ENCODE measurements at regions not wholly inside any gene's neighbourhood (a gene's known extent, or its start where the extent isn't known, plus 50 kb on each side); places are given as distances from the start of the nearest gene placed in this dataset.
"Not testable (repeated sequence)": the region's sequence is repeated elsewhere in the genome, so short reads cannot be mapped to it uniquely, and the experiment has no call there.

DNA sequence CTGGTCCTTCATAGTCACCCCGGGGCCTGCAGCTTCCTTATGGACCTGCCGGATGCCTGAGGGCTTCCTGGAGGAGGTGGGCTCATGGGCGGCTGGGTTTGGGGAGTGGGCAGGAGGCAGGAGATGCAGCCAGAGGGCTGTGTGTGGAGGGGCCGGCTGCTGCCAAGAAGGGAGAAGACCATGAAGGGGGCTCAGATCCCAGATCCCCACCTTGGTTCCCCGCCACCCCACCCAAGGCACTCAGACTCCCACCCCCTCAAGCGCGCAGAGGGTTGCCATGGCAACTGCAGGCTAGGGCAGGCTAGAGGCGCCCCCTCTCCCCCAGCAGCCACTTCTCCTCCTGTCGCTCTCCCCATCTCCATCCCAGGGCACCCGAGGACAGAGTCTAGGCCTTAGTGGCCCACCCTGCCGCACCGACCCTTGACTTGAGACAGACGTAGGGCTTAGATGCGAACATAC is 104.5 kb downstream of the CRLF3 start:
- H3K9me3 ChIP-seq: no peaks in the 10 kb centered on the region
- no peak for ATAC-seq (ENCODE audit: insufficient number of reproducible peaks, low FRiP score, low read depth)
- no peak overlapping the region for H3K27ac ChIP-seq
- no peaks in the 10 kb centered on the region for H3K27me3 ChIP-seq (replicated peaks; ENCODE audit: insufficient read depth)
- DNase-seq (ENCODE audit: low spot score): no peak
- no peak overlapping the region for H3K4me3 ChIP-seq
- TF ChIP-seq, protein P1, sequence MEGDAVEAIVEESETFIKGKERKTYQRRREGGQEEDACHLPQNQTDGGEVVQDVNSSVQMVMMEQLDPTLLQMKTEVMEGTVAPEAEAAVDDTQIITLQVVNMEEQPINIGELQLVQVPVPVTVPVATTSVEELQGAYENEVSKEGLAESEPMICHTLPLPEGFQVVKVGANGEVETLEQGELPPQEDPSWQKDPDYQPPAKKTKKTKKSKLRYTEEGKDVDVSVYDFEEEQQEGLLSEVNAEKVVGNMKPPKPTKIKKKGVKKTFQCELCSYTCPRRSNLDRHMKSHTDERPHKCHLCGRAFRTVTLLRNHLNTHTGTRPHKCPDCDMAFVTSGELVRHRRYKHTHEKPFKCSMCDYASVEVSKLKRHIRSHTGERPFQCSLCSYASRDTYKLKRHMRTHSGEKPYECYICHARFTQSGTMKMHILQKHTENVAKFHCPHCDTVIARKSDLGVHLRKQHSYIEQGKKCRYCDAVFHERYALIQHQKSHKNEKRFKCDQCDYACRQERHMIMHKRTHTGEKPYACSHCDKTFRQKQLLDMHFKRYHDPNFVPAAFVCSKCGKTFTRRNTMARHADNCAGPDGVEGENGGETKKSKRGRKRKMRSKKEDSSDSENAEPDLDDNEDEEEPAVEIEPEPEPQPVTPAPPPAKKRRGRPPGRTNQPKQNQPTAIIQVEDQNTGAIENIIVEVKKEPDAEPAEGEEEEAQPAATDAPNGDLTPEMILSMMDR (IDR thresholded peaks at IDR 0.05): no peak
- no peaks in the 10 kb centered on the region for H3K36me3 ChIP-seq
- H3K4me1 ChIP-seq (ENCODE audit: control insufficient read depth in 1 of 2, low read depth in 2 of 2): no peaks in the 10 kb centered on the region

DNA sequence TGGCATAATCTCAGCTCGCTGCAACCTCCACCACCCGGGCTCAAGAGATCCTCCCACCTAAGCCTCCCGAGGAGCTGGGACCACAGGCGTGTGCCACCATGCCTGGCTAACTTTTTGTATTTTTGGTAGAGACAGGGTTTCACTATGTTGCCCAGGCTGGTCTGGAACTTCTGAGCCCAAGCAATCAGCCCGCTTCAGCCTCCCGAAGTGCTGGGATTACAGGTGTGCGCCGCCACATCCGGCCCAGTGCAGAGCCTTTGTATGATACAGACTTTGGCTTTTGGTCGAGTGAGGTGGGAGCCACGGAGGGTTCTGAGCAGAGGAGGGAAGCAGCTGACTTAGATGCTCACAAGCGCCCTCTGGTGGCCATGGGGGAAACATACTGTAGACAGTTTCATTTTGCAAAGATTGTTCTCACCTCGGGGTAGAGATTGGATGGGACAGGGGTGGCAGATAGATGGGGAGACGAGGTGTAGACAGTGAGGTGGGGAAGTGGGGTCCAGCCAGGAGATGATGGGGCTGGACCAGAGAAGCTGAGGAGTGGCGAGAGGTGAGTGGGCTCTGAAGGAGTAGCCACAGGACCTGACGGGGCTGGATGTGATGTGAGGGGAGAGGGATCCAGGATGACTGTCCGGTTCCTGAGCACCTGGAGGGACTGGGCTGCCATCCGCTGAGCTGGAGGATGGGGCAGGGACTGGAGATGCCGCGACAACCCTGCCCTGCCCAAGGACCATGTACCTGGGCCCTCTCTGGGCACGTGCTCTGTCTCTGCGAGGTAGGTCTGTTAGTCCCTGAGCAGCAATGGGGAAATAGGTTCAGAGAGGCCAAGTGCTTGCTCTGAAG is 105.1 kb downstream of the CRLF3 start:
- not testable (repeated sequence) for H3K36me3 ChIP-seq; ATAC-seq (ENCODE audit: insufficient number of reproducible peaks, low FRiP score, low read depth); H3K4me1 ChIP-seq (ENCODE audit: control insufficient read depth in 1 of 2, low read depth in 2 of 2); H3K9me3 ChIP-seq; H3K27ac ChIP-seq; DNase-seq (ENCODE audit: low spot score); H3K27me3 ChIP-seq (replicated peaks; ENCODE audit: insufficient read depth); H3K4me3 ChIP-seq
- TF ChIP-seq, protein P1 (IDR thresholded peaks at IDR 0.05): peak; percentile 57

DNA sequence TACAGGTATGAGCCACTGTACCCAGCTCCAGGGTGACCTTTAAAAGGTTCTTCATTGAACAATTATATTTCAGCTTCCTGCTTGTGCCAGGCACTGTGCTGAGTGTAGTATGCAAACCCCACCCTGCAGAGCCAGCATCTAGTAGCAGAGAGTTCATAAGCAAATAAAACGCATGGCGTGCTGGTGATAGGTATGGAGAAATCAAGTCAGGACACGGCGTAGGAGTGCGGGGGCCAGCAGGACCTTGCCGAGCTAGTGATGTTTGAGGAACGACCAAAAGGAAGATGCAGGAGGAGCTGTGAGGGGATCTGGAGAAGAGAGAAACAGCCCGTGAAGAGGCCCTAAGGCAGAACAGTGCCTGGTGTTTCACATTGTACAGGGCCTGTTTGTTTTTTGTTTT is 105.8 kb downstream of the CRLF3 start:
- DNase-seq (ENCODE audit: low spot score); H3K9me3 ChIP-seq; H3K27ac ChIP-seq; H3K4me1 ChIP-seq (ENCODE audit: control insufficient read depth in 1 of 2, low read depth in 2 of 2); ATAC-seq (ENCODE audit: insufficient number of reproducible peaks, low FRiP score, low read depth); H3K4me3 ChIP-seq; H3K27me3 ChIP-seq (replicated peaks; ENCODE audit: insufficient read depth); H3K36me3 ChIP-seq: not testable (repeated sequence)

DNA sequence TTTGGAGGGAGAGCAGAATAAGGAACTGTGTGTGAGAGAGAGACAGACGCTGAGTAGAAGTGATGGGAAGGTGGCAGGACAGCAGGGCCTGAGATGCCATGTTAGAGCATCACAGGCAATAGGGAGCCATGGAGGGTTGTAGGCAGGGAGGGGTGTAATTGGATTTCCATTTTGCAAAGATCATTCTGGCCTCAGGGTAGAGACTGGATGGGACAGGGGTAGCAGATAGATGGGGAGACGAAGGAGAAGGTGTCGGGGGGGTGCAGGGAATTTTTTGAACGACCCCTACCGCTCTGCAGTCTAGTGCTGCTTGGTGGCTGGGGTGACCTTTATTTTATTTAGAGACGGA is 106.4 kb downstream of the CRLF3 start:
- ATAC-seq (ENCODE audit: insufficient number of reproducible peaks, low FRiP score, low read depth); H3K27ac ChIP-seq; DNase-seq (ENCODE audit: low spot score): not testable (repeated sequence)

DNA sequence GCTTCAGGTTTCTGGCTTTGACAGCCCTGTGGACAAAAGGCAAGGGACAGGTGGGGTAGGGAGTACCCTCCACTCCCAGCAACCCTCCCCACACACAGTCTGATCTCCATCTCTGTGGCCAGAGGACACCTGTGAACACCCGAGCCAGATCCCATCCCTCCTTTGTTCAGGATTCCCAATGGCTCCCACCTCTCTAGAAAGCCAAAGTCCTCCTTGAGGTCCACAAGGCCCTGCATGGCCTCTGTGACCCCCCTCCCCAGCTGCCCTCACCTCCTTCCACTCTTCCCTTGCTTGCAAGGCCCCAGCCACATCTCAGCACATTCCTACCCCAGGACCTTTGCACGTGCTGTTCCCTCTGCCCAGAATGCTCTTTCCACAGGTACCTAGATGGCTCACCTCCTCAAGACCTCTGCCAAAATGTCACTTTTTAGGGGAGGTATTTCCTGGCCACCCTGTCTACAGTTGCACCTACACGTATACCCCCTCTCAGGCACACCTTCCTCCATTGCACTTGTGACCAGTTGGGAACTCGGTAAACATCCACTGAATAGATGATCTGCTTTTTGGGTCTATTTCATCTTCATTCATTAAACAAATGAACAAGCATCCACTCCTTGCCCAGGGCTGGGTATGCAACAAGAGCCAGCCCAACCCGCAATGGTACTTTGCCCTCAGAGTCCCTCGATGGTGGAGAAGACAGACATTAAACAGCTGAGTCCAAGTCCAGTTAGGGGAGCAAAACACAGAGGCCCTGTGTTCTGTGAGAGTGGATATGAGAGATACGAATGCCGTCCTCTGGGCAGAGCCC is 107.0 kb downstream of the CRLF3 start:
- Histone ChIP-seq H3K27me3 (replicated peaks; ENCODE audit: insufficient read depth) (no peaks in the 10 kb centered on the region), H3K36me3 (no peaks in the 10 kb centered on the region), H3K27ac (no peak overlapping the region), H3K9me3 (no peaks in the 10 kb centered on the region), H3K4me3 (no peak overlapping the region), H3K4me1 (ENCODE audit: control insufficient read depth in 1 of 2, low read depth in 2 of 2) (no peaks in the 10 kb centered on the region)
- no peak for DNase-seq (ENCODE audit: low spot score)
- TF ChIP-seq, protein P1 (IDR thresholded peaks at IDR 0.05): no peak
- no peak for ATAC-seq (ENCODE audit: insufficient number of reproducible peaks, low FRiP score, low read depth)

More for the DNA sequence above, 106.4 kb downstream of the CRLF3 start:
- H3K4me3 ChIP-seq; H3K9me3 ChIP-seq; H3K4me1 ChIP-seq (ENCODE audit: control insufficient read depth in 1 of 2, low read depth in 2 of 2); H3K36me3 ChIP-seq; H3K27me3 ChIP-seq (replicated peaks; ENCODE audit: insufficient read depth): not testable (repeated sequence)

Measured in thoracic aorta (tissue), 2 donors.